GM19455 (cell line): ENCODE measurements at regions not wholly inside any gene's neighbourhood (a gene's known extent, or its start where the extent isn't known, plus 50 kb on each side); places are given as distances from the start of the nearest gene placed in this dataset.
"Not testable (repeated sequence)": the region's sequence is repeated elsewhere in the genome, so short reads cannot be mapped to it uniquely, and the experiment has no call there.

Experiments used
- ATAC-seq: cut with Tn5 transposase; IDR thresholded peaks from one replicate; pipeline ENCODE4 v1.9.1; 2021; ENCODE audit not compliant: unreplicated experiment

GRCh38 chrX:123036401-123036800 lies 147.7 kb upstream of the GRIA3 start:
- no peak for ATAC-seq

DNA sequence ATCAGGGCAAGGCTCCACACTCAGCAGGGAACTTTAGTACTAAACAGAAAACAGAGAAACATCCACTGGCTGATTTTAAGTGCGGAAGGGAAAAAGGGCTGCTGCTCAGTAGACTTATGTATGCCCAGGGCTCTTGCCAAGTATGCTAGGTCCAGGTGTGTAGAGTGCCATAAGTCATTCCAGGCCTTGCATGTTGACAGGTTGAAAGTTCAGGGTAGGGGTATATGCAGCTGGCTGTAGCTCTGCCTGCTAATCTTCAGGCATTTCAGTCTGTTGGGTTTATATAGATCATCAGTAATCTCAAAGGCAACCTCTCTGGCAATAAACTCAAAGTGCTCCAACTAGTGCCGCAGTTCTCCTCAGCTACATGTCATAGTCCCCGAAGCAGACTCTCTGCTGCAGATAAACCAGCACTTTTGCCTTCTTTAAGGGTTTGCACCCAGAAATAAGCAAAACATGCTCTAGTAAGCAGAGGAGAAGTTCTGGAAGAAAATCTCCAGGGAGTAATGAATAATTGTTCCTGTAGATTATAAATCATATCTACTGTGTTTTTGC lies 134.9 kb upstream of the GRIA3 start:
- no peak for ATAC-seq

DNA sequence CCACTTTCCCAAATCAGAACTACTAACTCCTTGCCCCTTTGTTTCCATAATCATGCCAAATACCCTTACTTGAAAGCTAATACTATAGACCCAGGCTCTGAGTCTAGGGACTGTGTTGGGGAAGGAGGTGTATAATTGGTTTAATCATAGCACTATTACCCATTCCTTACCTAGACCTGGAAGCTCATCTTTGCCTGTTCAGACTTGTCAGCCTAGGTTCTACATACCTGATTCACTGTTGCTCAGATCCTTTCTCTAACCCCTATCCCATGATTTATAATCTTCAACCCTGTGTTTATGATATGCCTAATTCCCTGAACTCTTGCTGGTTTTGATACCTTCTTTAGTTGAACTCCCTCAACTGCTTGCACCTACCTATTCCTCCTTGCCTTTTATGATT lies 123.1 kb upstream of the GRIA3 start:
- ATAC-seq, result no peak

DNA sequence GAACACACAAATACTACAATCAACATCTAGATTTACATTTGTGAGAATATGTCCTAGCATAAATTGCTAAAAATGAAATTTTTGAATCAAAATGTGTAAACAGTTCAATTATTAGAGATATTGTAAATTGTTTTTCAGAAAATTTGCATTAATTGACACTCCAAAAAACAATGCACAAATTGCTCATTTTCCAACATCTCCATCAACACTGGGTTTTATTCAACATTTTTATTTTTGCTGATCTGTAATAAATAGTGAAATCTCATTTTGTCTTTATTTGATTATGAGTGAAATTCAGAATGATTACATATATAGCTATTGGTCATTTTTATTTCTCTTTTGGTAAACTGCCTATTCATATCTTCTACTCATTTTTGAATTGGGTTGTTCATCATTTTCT lies 120.0 kb upstream of the GRIA3 start:
- no peak for ATAC-seq

DNA sequence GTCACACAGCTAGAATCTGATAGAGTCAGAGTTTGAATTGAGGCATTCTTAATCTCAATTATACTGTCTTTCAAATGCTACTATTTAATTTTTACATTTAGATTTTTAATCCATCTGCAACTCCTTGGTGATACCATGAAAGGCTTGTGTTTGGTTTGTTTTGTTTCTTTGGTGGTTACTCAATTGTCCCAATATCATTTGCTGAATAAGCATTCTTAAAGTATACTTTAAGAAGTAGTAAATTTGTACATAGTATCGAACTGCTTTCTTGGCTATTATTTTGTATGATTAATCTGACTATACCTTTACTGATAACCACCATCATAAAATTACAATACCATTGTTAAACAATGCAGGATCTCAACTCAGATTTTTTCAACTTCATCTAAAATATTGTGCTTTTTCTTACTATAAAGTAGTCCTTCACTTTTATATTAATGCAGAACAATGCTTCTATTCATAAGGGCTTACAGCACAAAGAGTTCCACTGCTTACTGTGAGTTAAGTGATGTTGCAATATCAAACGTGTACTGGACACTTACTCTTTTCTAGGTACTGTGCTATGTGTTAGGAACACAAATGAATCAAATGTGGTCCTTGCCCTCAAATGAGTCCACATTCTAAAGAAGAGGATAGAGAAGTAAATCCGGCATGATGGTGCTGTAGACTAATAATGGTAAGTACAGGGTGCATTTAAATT lies 111.2 kb upstream of the GRIA3 start:
- no peak for ATAC-seq

DNA sequence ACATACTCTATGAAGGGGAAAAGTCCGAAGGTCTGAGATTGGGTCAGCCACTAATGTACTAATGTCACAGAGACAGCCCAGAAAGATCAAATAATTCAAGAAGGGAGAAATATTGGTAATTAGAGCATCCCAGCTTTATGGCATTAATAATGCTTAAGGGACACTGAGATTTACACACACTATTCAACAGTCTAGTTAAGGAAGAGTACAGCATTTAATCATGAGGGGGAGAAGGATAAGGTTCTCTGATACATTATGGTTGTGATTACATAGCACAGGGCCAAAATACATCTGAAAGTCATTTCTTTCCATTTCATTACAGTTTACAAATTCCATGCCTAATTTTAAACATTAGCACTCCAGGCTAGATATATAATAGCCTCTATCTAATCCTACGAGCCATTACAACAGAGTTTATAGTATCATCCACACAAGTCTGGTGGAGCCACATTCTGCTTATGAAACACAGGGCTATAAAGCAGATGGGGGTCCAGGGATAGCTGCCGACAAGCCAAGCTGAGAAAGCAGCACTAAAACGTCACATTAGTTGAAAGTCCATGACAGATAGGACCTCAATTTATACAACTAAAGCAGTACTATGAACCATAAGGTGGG lies 108.0 kb upstream of the GRIA3 start:
- ATAC-seq, result no peak

- no peak for ATAC-seq
Observed at GRCh38 chrX:123077631-123078030, 106.4 kb upstream of the GRIA3 start.

- no peak for ATAC-seq
Observed at GRCh38 chrX:123080065-123080464, 104.0 kb upstream of the GRIA3 start.

GRCh38 chrX:123081776-123082175 lies 102.3 kb upstream of the GRIA3 start:
- no peak for ATAC-seq

GRCh38 chrX:123083924-123084323 lies 100.2 kb upstream of the GRIA3 start:
- no peak for ATAC-seq

DNA sequence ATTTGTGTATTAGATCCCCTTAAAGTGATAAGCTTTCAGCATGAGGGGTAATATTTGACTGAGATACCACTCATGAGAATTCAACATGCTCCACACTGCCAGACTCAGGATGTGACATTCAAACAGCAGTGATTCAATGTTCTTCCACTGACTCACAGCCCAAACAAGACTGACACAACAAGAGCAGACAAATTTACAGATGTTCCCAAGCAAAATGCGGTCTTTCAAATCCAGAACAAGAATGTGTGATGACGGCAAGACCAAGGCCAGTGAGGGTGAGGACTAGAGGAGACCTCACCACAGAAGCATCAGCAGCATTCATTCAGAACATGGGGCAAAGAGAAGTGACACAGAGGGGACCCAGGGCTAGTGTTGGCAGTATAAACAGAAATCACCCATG lies 99.3 kb upstream of the GRIA3 start:
- no peak for ATAC-seq

DNA sequence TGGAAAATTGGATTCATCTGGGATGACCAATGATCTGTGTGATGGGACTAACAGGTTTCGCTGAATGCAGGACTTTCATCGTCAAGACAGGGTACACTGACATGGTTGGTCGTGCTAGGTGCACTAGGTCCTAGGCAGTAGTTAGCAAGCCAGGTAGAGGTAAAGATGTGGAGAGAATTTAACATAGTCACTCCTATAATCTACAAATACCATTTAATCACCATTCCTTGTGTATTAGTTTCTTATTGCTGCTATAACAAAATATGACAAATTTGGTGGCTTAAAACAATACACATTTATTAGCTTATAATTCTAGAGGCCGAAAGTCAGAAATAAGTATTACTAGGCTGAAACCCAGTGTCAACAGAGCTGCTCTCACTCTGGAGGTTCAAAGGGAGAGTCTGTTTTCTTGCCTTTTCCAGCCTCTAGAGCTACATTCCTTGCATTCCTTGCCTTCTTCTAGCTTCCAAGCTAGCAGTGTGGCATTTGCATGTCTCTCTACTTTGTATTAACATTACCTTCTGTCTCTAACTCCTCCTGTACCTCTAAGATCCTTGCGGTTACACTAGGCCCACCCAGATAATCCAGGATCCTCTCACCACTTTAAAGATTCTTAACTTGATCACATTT lies 98.7 kb upstream of the GRIA3 start:
- ATAC-seq, result no peak

- no peak for ATAC-seq
Observed at GRCh38 chrX:123086768-123087167, 97.3 kb upstream of the GRIA3 start.

DNA sequence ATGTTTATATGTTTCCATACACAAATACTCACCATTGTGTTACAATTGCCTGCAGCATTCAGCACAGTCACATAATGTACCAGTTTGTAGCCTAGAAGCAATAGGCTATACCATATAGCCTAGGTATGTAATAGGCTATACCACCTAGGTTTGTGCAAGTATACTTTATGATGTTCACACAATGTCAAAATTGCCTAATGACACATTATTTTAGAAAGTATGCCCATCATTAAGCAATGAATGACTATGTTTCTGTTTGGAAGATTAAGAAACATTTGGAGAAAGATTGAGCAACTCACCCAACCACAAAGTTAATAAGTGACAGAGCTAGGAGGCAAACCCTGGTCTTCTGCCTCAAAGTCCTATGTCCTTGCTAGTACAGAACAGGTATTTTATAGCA lies 96.8 kb upstream of the GRIA3 start:
- no peak for ATAC-seq

DNA sequence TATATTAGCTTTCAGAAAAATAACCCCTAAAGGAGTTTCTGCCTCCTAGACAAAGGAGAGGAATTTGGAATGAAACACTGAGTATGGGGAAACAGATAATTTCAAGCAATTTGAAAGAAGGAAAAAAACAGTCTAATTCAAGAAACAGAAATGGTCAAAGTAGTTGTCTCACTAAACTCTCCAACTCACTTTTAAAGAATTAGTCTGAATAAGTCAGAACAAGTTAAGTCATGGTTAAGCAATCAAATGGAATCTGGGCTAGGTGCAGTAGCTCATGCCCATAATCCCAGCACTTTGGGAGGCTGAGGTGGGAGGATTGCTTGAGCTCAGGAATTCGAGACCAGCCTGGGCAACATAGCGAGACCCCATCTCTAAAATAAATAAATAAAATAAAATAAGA lies 95.7 kb upstream of the GRIA3 start:
- ATAC-seq, result no peak

DNA sequence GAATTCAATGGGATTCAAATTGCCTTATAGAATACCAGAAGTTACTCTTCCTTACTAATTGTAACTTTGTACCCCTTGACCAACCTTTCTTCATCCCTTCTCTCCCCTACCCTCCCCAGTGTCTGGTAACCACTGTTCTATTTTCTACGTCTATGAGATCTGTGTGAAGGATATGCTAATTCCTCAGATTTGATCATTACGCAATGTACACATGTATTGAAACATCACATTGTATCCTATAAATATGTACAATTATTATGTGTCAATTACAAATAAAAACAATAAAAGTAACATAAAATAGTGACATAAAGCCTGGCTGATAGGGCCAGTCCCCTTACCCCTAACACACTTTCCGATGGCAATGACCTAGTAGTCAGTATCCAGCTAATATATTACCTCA lies 95.1 kb upstream of the GRIA3 start:
- no peak for ATAC-seq

DNA sequence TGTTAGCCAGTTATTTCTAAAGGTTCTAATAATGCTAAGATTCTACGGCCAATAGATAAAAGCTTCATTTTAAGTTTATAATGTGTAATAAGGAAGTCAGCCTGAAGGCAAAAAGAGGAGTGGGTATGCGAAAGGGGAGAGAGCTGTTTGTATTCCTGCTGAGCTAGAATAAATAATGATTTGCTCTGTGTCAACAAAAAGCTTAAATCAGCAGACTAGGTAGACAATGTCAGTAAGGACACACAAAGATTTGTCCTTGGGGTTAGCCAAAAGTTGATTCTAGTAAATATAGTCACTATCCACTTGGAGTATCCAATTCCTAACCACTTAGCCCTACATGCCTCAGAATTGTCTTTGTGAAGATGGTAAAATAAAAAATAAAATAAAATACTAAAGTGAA lies 90.3 kb upstream of the GRIA3 start:
- ATAC-seq, result no peak

DNA sequence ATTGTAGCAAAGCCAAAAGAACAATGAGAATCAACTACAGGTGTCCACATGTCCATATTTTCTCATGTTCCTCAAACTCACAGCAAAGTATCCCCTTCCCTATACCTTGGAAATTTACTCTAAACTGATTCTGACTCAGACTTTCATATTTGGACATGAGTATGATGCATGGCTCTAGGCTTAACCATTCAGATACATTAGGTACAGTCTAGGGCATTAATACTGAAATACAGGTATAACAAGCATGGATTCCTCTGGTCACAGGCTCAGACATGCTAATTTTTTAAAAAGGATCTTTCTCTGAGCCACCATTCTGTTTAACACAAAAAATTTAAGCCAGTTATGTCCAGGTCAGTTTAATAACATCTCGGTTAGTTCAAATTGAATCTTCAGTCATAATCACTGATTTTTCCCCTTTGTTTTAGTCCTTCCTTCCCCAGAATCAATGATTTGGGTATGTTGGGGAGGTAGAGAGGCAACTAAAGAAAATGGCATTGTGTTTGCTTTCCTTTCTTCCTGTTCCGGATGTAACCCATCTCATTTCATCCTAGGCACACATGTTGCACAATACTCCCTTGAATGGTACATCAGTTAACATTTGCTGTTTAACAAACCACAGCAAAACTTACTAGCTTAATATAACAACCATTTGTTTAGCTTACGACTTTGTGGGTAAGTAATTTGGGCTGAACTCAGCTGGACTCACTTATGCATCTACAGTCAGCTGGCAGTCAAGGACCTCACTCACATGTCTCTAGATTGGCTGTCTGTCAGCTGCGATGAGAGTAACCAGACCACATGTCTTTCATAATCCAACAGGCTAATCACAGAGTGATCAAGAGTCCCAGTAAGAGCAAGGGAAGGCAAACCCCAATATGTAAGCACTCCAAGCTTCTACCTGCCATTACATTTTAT lies 75.3 kb upstream of the GRIA3 start:
- ATAC-seq, result no peak

GRCh38 chrX:123121241-123121640 lies 62.8 kb upstream of the GRIA3 start:
- no peak for ATAC-seq

DNA sequence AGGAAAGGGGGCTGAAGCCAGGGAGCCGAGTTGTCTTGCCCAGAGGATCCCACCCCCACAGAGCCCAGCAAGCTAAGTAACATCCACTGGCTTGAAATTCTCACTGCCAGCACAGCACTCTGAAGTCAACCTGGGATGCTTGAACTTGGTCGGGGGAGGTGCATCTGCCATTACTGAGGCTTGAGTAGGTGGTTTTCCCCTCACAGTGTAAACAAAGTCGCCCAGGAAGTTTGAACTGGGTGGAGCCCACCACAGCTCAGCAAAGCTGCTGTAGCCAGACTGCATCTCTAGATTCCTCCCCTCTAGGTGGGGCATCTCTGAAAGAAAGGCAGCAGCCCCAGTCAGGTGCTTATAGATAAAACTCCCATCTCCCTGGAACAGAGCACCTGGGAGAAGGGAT lies 54.3 kb upstream of the GRIA3 start:
- ATAC-seq, result not testable (repeated sequence)
